Caco-2 (cell line): ENCODE measurements at regions not wholly inside any gene's neighbourhood (a gene's known extent, or its start where the extent isn't known, plus 50 kb on each side); places are given as distances from the start of the nearest gene placed in this dataset.

Experiments
- BruUV-seq: library from RNA; stranded (reverse); fragments of 400-500 nt; replicated peaks from 2 replicates; lab custom pipeline; 2021; lab: Mats Ljungman, UMichigan
- CTCF ChIA-PET: fragments of 300-600 bp; sonication (Branson Sonifier 250); formaldehyde crosslinking; loops from one replicate; lab custom pipeline; 2022; ENCODE audit warnings: antibody characterized with exemption; lab: Charles Lee
- POLR2A ChIA-PET: fragments of 300-600 bp; sonication (Branson Sonifier 250); formaldehyde crosslinking; loops from one replicate; lab custom pipeline; 2022; ENCODE audit warnings: antibody characterized with exemption; lab: Charles Lee
- DNase-seq, 2 experiments: peaks; one replicate each; pipeline versions ENCODE4 v3.0.0 to v3.0.0-alpha.2; 2020 to 2022
- H3K27me3 ChIP-seq: replicated peaks from 2 replicates; pipeline ENCODE4 v1.6.0; 2011; ENCODE audit warnings: low read length; ENCODE audit not compliant: control insufficient read depth, insufficient read depth
- H3K36me3 ChIP-seq: 2 replicates; pipeline ENCODE4 v1.5.1; 2011; ENCODE audit warnings: low read length; ENCODE audit not compliant: control insufficient read depth, insufficient read depth
- H3K4me1 ChIP-seq: fragments of 250-450 bp; sonication (Bioruptor Pico); 2 replicates; pipeline ENCODE4 v1.5.1; 2020; ENCODE audit warnings: mild to moderate bottlenecking
- H3K4me3 ChIP-seq: 2 replicates; pipeline ENCODE4 v1.5.1; 2011; ENCODE audit warnings: low read depth, mild to moderate bottlenecking, control low read depth, low read length
- H3K9me3 ChIP-seq: fragments of 250-450 bp; sonication (Bioruptor Pico); 2 replicates; pipeline ENCODE4 v1.5.1; 2020; ENCODE audit warnings: mild to moderate bottlenecking, moderate library complexity
- H3K27ac Mint-ChIP-seq: one replicate; pipeline ENCODE4 v1.8.0; 2022; ENCODE audit warnings: mixed read lengths; ENCODE audit not compliant: unreplicated experiment
- H3K27me3 Mint-ChIP-seq: one replicate; pipeline ENCODE4 v1.8.0; 2022; ENCODE audit warnings: mixed read lengths; ENCODE audit not compliant: insufficient read depth, unreplicated experiment
- H3K36me3 Mint-ChIP-seq: one replicate; pipeline ENCODE4 v1.8.0; 2022; ENCODE audit warnings: mild to moderate bottlenecking, mixed read lengths; ENCODE audit not compliant: insufficient read depth, unreplicated experiment
- H3K4me1 Mint-ChIP-seq: one replicate; pipeline ENCODE4 v1.8.0; 2022; ENCODE audit warnings: low read depth, mixed read lengths; ENCODE audit not compliant: unreplicated experiment
- H3K4me3 Mint-ChIP-seq: one replicate; pipeline ENCODE4 v1.8.0; 2022; ENCODE audit warnings: mild to moderate bottlenecking, moderate library complexity, mixed read lengths; ENCODE audit not compliant: unreplicated experiment
- H3K9me3 Mint-ChIP-seq: one replicate; pipeline ENCODE4 v1.8.0; 2022; ENCODE audit warnings: mixed read lengths; ENCODE audit not compliant: unreplicated experiment
- intact Hi-C: fragments of 100-400 bp; cut with micrococcal nuclease; formaldehyde crosslinking; loops from one replicate; pipeline ENCODE4 v1.10.0; 2022; ENCODE audit not compliant: unreplicated experiment
- TF ChIP-seq, protein P1 (sequence below), 2 experiments: fragments of 200-600 bp in 1 of 2; IDR thresholded peaks; 1 replicate in 1 of 2; 2 replicates in 1 of 2; pipeline versions ENCODE4 v1.5.1 to v1.8.0; 2011 to 2022; ENCODE audit warnings: antibody characterized with exemption in 1 of 2, control low read depth in 1 of 2, inconsistent platforms in 1 of 2, low read depth in 1 of 2, low read length in 1 of 2, mild to moderate bottlenecking in 1 of 2, moderate library complexity in 1 of 2; ENCODE audit not compliant: insufficient read depth in 1 of 2, severe bottlenecking in 1 of 2, unreplicated experiment in 1 of 2

DNA sequence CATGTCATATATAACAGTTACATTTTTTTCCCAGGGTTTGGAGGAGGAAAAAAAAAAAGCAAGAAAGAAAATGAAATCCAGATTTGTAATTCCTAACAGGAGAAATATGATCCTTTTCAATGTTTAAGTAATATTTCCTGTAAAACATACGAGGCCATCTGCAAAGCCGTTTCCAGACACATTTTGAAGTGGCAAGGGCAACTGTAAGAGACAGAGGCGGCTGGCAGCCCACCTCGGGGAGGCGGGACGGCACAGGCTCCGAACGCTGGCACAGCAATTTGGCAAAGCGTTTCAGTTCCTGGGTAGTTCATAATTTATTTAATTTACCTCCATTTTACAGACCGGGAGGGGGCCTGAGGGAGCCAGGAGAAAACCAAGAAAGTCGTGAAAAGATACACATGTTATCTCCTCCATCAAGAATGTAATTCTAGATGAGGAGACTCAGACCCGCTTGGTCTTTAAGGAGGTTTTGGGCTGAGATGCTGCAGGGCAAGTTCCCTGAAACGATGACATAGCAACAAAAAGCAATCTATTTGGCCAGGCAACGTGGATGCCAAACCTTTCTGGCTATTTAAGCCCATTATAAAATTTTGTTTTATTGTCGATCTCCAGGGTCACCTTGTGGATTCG lies 448.5 kb upstream of the MKI67 start:
- no peak overlapping the region for H3K27ac Mint-ChIP-seq
- no peaks in the 10 kb centered on the region for H3K9me3 ChIP-seq
- DNase-seq, result no peak
- H3K4me1 Mint-ChIP-seq, result no peaks in the 10 kb centered on the region
- no peaks in the 10 kb centered on the region for H3K36me3 ChIP-seq
- no peak overlapping the region for H3K4me3 ChIP-seq
- H3K27me3 ChIP-seq, result no peaks in the 10 kb centered on the region; the same call in 1 of the 2 replicates
- CTCF ChIA-PET, result no interaction called here
- H3K27me3 Mint-ChIP-seq, result peaks cover 18% of the 10 kb centered on the region
- intact Hi-C loops, result no loop called here
- TF ChIP-seq, protein P1, sequence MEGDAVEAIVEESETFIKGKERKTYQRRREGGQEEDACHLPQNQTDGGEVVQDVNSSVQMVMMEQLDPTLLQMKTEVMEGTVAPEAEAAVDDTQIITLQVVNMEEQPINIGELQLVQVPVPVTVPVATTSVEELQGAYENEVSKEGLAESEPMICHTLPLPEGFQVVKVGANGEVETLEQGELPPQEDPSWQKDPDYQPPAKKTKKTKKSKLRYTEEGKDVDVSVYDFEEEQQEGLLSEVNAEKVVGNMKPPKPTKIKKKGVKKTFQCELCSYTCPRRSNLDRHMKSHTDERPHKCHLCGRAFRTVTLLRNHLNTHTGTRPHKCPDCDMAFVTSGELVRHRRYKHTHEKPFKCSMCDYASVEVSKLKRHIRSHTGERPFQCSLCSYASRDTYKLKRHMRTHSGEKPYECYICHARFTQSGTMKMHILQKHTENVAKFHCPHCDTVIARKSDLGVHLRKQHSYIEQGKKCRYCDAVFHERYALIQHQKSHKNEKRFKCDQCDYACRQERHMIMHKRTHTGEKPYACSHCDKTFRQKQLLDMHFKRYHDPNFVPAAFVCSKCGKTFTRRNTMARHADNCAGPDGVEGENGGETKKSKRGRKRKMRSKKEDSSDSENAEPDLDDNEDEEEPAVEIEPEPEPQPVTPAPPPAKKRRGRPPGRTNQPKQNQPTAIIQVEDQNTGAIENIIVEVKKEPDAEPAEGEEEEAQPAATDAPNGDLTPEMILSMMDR (IDR thresholded peaks at IDR 0.05; ENCODE audit: insufficient read depth in 1 of 2, low read depth in 1 of 2, low read length in 1 of 2, severe bottlenecking in 1 of 2, unreplicated experiment in 1 of 2), result no peak
- no peaks in the 10 kb centered on the region for H3K4me1 ChIP-seq
- no peaks in the 10 kb centered on the region for H3K9me3 Mint-ChIP-seq
- no peak overlapping the region for H3K4me3 Mint-ChIP-seq
- POLR2A ChIA-PET, result no interaction called here
- no TSS peak for BruUV-seq
- H3K36me3 Mint-ChIP-seq, result no peaks in the 10 kb centered on the region

DNA sequence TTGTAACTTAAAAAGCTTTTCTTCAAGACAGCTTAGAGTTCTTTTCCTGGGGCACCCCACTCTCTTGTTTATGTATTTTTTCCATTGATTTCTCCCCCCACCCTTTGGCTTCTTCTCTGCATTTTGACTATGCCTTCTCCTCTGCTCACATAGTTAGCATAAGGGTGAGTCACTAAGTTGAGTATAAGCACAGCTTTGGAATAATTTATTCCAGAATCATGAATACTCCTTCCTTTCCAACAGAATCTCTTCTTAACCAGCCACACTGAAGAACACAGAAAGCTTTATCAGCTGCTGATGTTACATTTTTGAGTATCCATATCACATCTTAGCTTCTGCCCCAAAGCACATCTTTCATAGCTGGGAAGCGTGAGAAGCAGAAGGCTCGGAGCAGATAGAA lies 449.5 kb upstream of the MKI67 start:
- Histone ChIP-seq H3K9me3 (no peaks in the 10 kb centered on the region), H3K4me1 (no peaks in the 10 kb centered on the region), H3K27me3 (no peaks in the 10 kb centered on the region; the same call in 1 of the 2 replicates), H3K36me3 (no peaks in the 10 kb centered on the region), H3K4me3 (no peak overlapping the region)
- no peak for DNase-seq
- no peaks in the 10 kb centered on the region for H3K9me3 Mint-ChIP-seq
- H3K27ac Mint-ChIP-seq, result no peak overlapping the region
- intact Hi-C loops, result no loop called here
- no peak overlapping the region for H3K4me3 Mint-ChIP-seq
- no peaks in the 10 kb centered on the region for H3K36me3 Mint-ChIP-seq
- H3K27me3 Mint-ChIP-seq, result peaks cover 20% of the 10 kb centered on the region
- TF ChIP-seq, protein P1 (IDR thresholded peaks at IDR 0.05; ENCODE audit: insufficient read depth in 1 of 2, low read depth in 1 of 2, low read length in 1 of 2, severe bottlenecking in 1 of 2, unreplicated experiment in 1 of 2), result no peak
- BruUV-seq, result no TSS peak
- ChIA-PET POLR2A (no interaction called here), CTCF (no interaction called here)
- no peaks in the 10 kb centered on the region for H3K4me1 Mint-ChIP-seq

DNA sequence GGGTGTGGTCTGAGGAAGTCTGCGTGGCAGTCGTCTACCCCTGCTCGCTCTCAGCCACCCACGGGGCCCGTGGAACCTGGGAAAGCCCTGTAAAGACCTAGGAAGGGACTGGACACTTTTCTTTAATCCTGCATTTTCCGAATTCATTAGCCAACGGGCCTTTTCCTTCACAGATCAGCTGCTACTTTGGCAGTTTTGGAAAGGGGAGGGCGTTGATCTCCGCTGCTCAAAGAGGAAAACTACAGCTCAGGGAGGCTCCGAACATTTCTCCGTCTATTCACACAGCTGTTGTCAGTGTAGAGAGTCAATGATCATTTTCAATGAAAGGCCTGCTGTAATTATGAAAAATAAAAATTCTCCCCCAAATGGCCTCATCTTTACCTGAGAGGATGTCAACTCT lies 450.1 kb upstream of the MKI67 start:
- intact Hi-C loops, result no loop called here
- CTCF ChIA-PET, result no interaction called here
- no peak overlapping the region for H3K27ac Mint-ChIP-seq

More for the DNA sequence above, 450.1 kb upstream of the MKI67 start:
- Histone ChIP-seq H3K9me3 (no peaks in the 10 kb centered on the region), H3K27me3 (no peaks in the 10 kb centered on the region; the same call in 1 of the 2 replicates), H3K36me3 (no peaks in the 10 kb centered on the region), H3K4me1 (no peaks in the 10 kb centered on the region), H3K4me3 (no peak overlapping the region)
- Mint-ChIP-seq H3K9me3 (no peaks in the 10 kb centered on the region), H3K36me3 (no peaks in the 10 kb centered on the region), H3K27me3 (peaks cover 23% of the 10 kb centered on the region), H3K4me1 (no peaks in the 10 kb centered on the region), H3K4me3 (no peak overlapping the region)
- TF ChIP-seq, protein P1 (IDR thresholded peaks at IDR 0.05; ENCODE audit: insufficient read depth in 1 of 2, low read depth in 1 of 2, low read length in 1 of 2, severe bottlenecking in 1 of 2, unreplicated experiment in 1 of 2), result no peak
- POLR2A ChIA-PET, result no interaction called here
- no TSS peak for BruUV-seq
- DNase-seq, result no peak
